Mesendoderm (in vitro differentiated cells): ENCODE measurements at regions not wholly inside any gene's neighbourhood (a gene's known extent, or its start where the extent isn't known, plus 50 kb on each side); places are given as distances from the start of the nearest gene placed in this dataset.

Experiments used
- DNase-seq: peaks from one replicate; pipeline ENCODE4 v3.0.0; 2013
- H2AK5ac ChIP-seq: 2 replicates; pipeline ENCODE4 v1.6.1; 2013; ENCODE audit warnings: low read length, inconsistent platforms
- H2BK120ac ChIP-seq: 2 replicates; pipeline ENCODE4 v1.6.1; 2013; ENCODE audit warnings: low read depth, mild to moderate bottlenecking, low read length, moderate library complexity, mixed read lengths
- H2BK15ac ChIP-seq: replicated peaks from 2 replicates; pipeline ENCODE4 v1.6.1; 2013; ENCODE audit warnings: low read depth, mild to moderate bottlenecking, moderate library complexity
- H2BK5ac ChIP-seq: 2 replicates; pipeline ENCODE4 v1.6.1; 2013; ENCODE audit warnings: low read length, inconsistent platforms
- H3K18ac ChIP-seq: 2 replicates; pipeline ENCODE4 v1.6.1; 2013; ENCODE audit warnings: mild to moderate bottlenecking, low read length, mixed read lengths
- H3K23ac ChIP-seq: one replicate; pipeline ENCODE4 v1.6.1; 2013; ENCODE audit warnings: low read length
- H3K27ac ChIP-seq: 2 replicates; pipeline ENCODE4 v1.5.1; 2013; ENCODE audit warnings: low read depth, mild to moderate bottlenecking, inconsistent platforms, low read length, moderate library complexity
- H3K27me3 ChIP-seq: 2 replicates; pipeline ENCODE4 v1.6.1; 2013; ENCODE audit warnings: low read length, control low read depth, mild to moderate bottlenecking, inconsistent platforms; ENCODE audit not compliant: insufficient read depth, poor library complexity
- H3K36me3 ChIP-seq: 2 replicates; pipeline ENCODE4 v1.6.1; 2013; ENCODE audit warnings: low read length, inconsistent platforms; ENCODE audit not compliant: control insufficient read depth, insufficient read depth
- H3K4ac ChIP-seq: one replicate; pipeline ENCODE4 v1.6.1; 2013; ENCODE audit warnings: low read depth, mild to moderate bottlenecking, low read length, moderate library complexity
- H3K4me1 ChIP-seq: 2 replicates; pipeline ENCODE4 v1.6.1; 2013; ENCODE audit warnings: low read depth, low read length, inconsistent platforms; ENCODE audit not compliant: control insufficient read depth
- H3K4me2 ChIP-seq: 2 replicates; pipeline ENCODE4 v1.6.1; 2013; ENCODE audit warnings: low read length
- H3K4me3 ChIP-seq: 2 replicates; pipeline ENCODE4 v1.5.1; 2013; ENCODE audit warnings: mild to moderate bottlenecking, low read length
- H3K56ac ChIP-seq: one replicate; pipeline ENCODE4 v1.6.1; 2013; ENCODE audit warnings: low read length
- H3K79me1 ChIP-seq: 2 replicates; pipeline ENCODE4 v1.6.1; 2013; ENCODE audit warnings: low read length, inconsistent platforms
- H3K79me2 ChIP-seq: 2 replicates; pipeline ENCODE4 v1.6.1; 2013; ENCODE audit warnings: mild to moderate bottlenecking, low read length; ENCODE audit not compliant: control insufficient read depth, insufficient read depth
- H3K9ac ChIP-seq: 2 replicates; pipeline ENCODE4 v1.6.1; 2013; ENCODE audit warnings: low read length, inconsistent platforms
- H4K5ac ChIP-seq: one replicate; pipeline ENCODE4 v1.6.1; 2013; ENCODE audit warnings: low read length
- H4K8ac ChIP-seq: one replicate; pipeline ENCODE4 v1.6.1; 2013; ENCODE audit warnings: low read depth, mild to moderate bottlenecking, control low read depth, low read length, moderate library complexity
- WGBS: extraction: QIAGEN DNeasy Blood & Tissue Kit; methylation state at CpG from one replicate; pipeline ENCODE4 v1.1.7; 2013; ENCODE audit warnings: low lambda C conversion rate, missing lambda C conversion rate; ENCODE audit not compliant: insufficient coverage; ENCODE audit errors: extremely low coverage; 5-methylcytosine and 5-hydroxymethylcytosine counted together

- Histone ChIP-seq H3K4ac (no peak overlapping the region), H3K4me1 (no peaks in the 10 kb centered on the region), H3K27me3 (no peaks in the 10 kb centered on the region), H2BK120ac (no peak overlapping the region), H3K18ac (no peak overlapping the region), H3K27ac (no peak overlapping the region), H3K79me1 (no peaks in the 10 kb centered on the region), H3K36me3 (no peaks in the 10 kb centered on the region), H2BK5ac (no peak overlapping the region), H3K56ac (no peak overlapping the region), H3K79me2 (no peaks in the 10 kb centered on the region), H3K4me2 (no peak overlapping the region), H3K23ac (no peak overlapping the region), H4K8ac (no peak overlapping the region), H4K5ac (no peak overlapping the region), H2AK5ac (no peak overlapping the region), H3K4me3 (no peak overlapping the region), H3K9ac (no peak overlapping the region), H2BK15ac (no peak overlapping the region)
- peak; percentile 50 for DNase-seq
- no CpG with 5 or more reads among the region's 32 CpGs for WGBS
These were observed 99.4 kb downstream of the YTHDF1 start for GRCh38 chr20:63116412-63117106.

GRCh38 chr20:63115651-63116411 lies 100.1 kb downstream of the YTHDF1 start:
- no peak overlapping the region for H3K23ac ChIP-seq
- H3K4me2 ChIP-seq: no peak overlapping the region
- H3K79me1 ChIP-seq: no peaks in the 10 kb centered on the region
- H4K5ac ChIP-seq: no peak overlapping the region
- no CpG with 5 or more reads among the region's 11 CpGs for WGBS
- H3K4me3 ChIP-seq: no peak overlapping the region
- no peak overlapping the region for H3K9ac ChIP-seq
- no peaks in the 10 kb centered on the region for H3K27me3 ChIP-seq
- H3K36me3 ChIP-seq: no peaks in the 10 kb centered on the region
- no peak overlapping the region for H4K8ac ChIP-seq
- no peak overlapping the region for H3K56ac ChIP-seq
- DNase-seq: no peak
- no peak overlapping the region for H3K4ac ChIP-seq
- H3K27ac ChIP-seq: no peak overlapping the region
- H2BK120ac ChIP-seq: no peak overlapping the region
- no peak overlapping the region for H3K18ac ChIP-seq
- H2AK5ac ChIP-seq: no peak overlapping the region
- no peak overlapping the region for H2BK5ac ChIP-seq
- no peaks in the 10 kb centered on the region for H3K4me1 ChIP-seq
- no peaks in the 10 kb centered on the region for H3K79me2 ChIP-seq
- H2BK15ac ChIP-seq: no peak overlapping the region

GRCh38 chr20:63114693-63115311 lies 101.1 kb downstream of the YTHDF1 start:
- no peak overlapping the region for H3K27ac ChIP-seq
- no peaks in the 10 kb centered on the region for H3K79me2 ChIP-seq
- H2BK120ac ChIP-seq: no peak overlapping the region
- H3K79me1 ChIP-seq: no peaks in the 10 kb centered on the region
- H4K5ac ChIP-seq: no peak overlapping the region
- H3K27me3 ChIP-seq: no peaks in the 10 kb centered on the region
- H3K4me2 ChIP-seq: no peak overlapping the region
- no peak overlapping the region for H2BK5ac ChIP-seq
- no peak overlapping the region for H3K9ac ChIP-seq
- no peak for DNase-seq
- H2BK15ac ChIP-seq: no peak overlapping the region
- H3K18ac ChIP-seq: no peak overlapping the region
- no peak overlapping the region for H3K56ac ChIP-seq
- no peak overlapping the region for H2AK5ac ChIP-seq
- H4K8ac ChIP-seq: no peak overlapping the region
- no CpG with 5 or more reads among the region's 16 CpGs for WGBS
- no peak overlapping the region for H3K23ac ChIP-seq
- H3K36me3 ChIP-seq: no peaks in the 10 kb centered on the region
- no peak overlapping the region for H3K4me3 ChIP-seq
- H3K4me1 ChIP-seq: no peaks in the 10 kb centered on the region
- no peak overlapping the region for H3K4ac ChIP-seq

- no peak overlapping the region for H3K4me3 ChIP-seq
- no peaks in the 10 kb centered on the region for H3K27me3 ChIP-seq
- no peak overlapping the region for H3K56ac ChIP-seq
These were observed 101.8 kb downstream of the YTHDF1 start for GRCh38 chr20:63114006-63114692.

GRCh38 chr20:63112491-63113219 lies 103.3 kb downstream of the YTHDF1 start:
- no peaks in the 10 kb centered on the region for H3K79me2 ChIP-seq
- H2BK5ac ChIP-seq: no peak overlapping the region
- no peaks in the 10 kb centered on the region for H3K27me3 ChIP-seq
- DNase-seq: no peak
- H3K4ac ChIP-seq: no peak overlapping the region
- H3K36me3 ChIP-seq: no peaks in the 10 kb centered on the region
- H2BK120ac ChIP-seq: no peak overlapping the region
- no peak overlapping the region for H3K9ac ChIP-seq
- H3K56ac ChIP-seq: no peak overlapping the region
- no peak overlapping the region for H3K4me3 ChIP-seq
- H2BK15ac ChIP-seq: no peak overlapping the region
- H3K4me1 ChIP-seq: no peaks in the 10 kb centered on the region
- H4K8ac ChIP-seq: no peak overlapping the region
- H3K79me1 ChIP-seq: no peaks in the 10 kb centered on the region
- no peak overlapping the region for H4K5ac ChIP-seq
- H2AK5ac ChIP-seq: no peak overlapping the region
- H3K23ac ChIP-seq: no peak overlapping the region
- H3K4me2 ChIP-seq: no peak overlapping the region
- H3K18ac ChIP-seq: no peak overlapping the region
- no CpG with 5 or more reads among the region's 10 CpGs for WGBS
- no peak overlapping the region for H3K27ac ChIP-seq

More at GRCh38 chr20:63114006-63114692, 101.8 kb downstream of the YTHDF1 start:
- no peak overlapping the region for H2BK5ac ChIP-seq
- no peak overlapping the region for H4K5ac ChIP-seq
- DNase-seq: no peak
- H2BK120ac ChIP-seq: no peak overlapping the region
- H2AK5ac ChIP-seq: no peak overlapping the region
- H3K79me2 ChIP-seq: no peaks in the 10 kb centered on the region
- H3K36me3 ChIP-seq: no peaks in the 10 kb centered on the region
- H3K27ac ChIP-seq: no peak overlapping the region
- WGBS: no CpG with 5 or more reads among the region's 22 CpGs
- H3K79me1 ChIP-seq: no peaks in the 10 kb centered on the region
- no peaks in the 10 kb centered on the region for H3K4me1 ChIP-seq
- no peak overlapping the region for H3K23ac ChIP-seq
- no peak overlapping the region for H4K8ac ChIP-seq
- no peak overlapping the region for H3K4ac ChIP-seq
- no peak overlapping the region for H3K18ac ChIP-seq
- H2BK15ac ChIP-seq: no peak overlapping the region
- H3K9ac ChIP-seq: no peak overlapping the region
- no peak overlapping the region for H3K4me2 ChIP-seq
